ENCODE measurements at regions not wholly inside any gene's neighbourhood (a gene's known extent, or its start where the extent isn't known, plus 50 kb on each side); places are given as distances from the start of the nearest gene placed in this dataset.

- H3K36me3 ChIP-seq, result no peaks in the 10 kb centered on the region
- no peaks in the 10 kb centered on the region for H3K4me1 ChIP-seq
- H3K27ac ChIP-seq, result no peak overlapping the region
- no peak overlapping the region for H3K4me3 ChIP-seq
- TF ChIP-seq, protein P1, sequence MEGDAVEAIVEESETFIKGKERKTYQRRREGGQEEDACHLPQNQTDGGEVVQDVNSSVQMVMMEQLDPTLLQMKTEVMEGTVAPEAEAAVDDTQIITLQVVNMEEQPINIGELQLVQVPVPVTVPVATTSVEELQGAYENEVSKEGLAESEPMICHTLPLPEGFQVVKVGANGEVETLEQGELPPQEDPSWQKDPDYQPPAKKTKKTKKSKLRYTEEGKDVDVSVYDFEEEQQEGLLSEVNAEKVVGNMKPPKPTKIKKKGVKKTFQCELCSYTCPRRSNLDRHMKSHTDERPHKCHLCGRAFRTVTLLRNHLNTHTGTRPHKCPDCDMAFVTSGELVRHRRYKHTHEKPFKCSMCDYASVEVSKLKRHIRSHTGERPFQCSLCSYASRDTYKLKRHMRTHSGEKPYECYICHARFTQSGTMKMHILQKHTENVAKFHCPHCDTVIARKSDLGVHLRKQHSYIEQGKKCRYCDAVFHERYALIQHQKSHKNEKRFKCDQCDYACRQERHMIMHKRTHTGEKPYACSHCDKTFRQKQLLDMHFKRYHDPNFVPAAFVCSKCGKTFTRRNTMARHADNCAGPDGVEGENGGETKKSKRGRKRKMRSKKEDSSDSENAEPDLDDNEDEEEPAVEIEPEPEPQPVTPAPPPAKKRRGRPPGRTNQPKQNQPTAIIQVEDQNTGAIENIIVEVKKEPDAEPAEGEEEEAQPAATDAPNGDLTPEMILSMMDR (IDR thresholded peaks at IDR 0.05), result no peak
- H3K27me3 ChIP-seq, result no peaks in the 10 kb centered on the region
- DNase-seq (ENCODE audit: low spot score), result no peak
- H3K9me3 ChIP-seq, result no peaks in the 10 kb centered on the region
Measured at GRCh38 chr1:80462006-80462405, 1338.7 kb upstream of the ADGRL2 start.

DNA sequence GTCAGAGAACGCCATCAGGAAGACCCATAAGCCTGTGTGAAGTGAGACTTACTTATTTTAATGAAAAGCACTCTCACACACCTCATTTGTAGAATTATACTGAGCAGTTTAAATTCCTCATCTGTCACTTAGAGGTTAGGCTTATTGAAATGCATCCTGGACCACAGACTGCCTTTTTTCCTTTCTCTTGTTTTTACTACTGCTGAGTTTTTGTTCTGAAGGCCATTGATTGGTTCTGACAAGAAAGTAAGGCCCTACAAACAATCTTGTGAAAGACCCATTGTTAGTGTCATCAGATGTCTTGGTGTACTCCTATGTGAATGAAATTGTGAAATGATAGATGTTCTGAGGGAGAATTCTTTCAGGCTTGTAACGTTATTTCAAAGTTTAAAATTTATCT lies 1343.3 kb upstream of the ADGRL2 start:
- no peaks in the 10 kb centered on the region for H3K27me3 ChIP-seq
- H3K9me3 ChIP-seq, result no peaks in the 10 kb centered on the region
- TF ChIP-seq, protein P1 (IDR thresholded peaks at IDR 0.05), result no peak
- no peaks in the 10 kb centered on the region for H3K4me1 ChIP-seq
- H3K4me3 ChIP-seq, result no peak overlapping the region
- no peak for DNase-seq (ENCODE audit: low spot score)
- H3K27ac ChIP-seq, result no peak overlapping the region
- H3K36me3 ChIP-seq, result no peaks in the 10 kb centered on the region

- H3K36me3 ChIP-seq, result no peaks in the 10 kb centered on the region
- no peak for DNase-seq (ENCODE audit: low spot score)
- H3K9me3 ChIP-seq, result no peaks in the 10 kb centered on the region
- no peak overlapping the region for H3K4me3 ChIP-seq
- no peaks in the 10 kb centered on the region for H3K27me3 ChIP-seq
- no peak overlapping the region for H3K27ac ChIP-seq
- TF ChIP-seq, protein P1 (IDR thresholded peaks at IDR 0.05), result no peak
- no peaks in the 10 kb centered on the region for H3K4me1 ChIP-seq
Measured at GRCh38 chr1:80453775-80454174, 1347.0 kb upstream of the ADGRL2 start.

DNA sequence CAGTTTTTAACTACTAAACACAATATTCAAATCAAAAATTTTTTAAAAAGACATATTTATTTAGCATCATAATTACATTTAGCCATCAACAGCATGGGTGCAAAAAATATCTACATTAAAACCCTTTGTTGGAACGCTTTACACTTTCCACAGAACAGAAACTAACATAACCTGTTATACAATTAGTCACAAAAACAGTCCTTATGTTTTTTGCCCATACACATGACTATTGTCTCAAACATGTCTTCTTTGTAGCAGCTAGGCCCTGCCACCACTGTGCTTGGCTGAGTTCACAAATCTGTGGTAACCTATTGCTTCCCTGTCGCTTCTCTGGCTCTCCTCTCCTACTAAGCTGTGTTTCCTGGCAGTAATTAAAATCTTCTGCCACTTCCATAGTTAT lies 1350.0 kb upstream of the ADGRL2 start:
- TF ChIP-seq, protein P1 (IDR thresholded peaks at IDR 0.05), result no peak
- no peak overlapping the region for H3K4me3 ChIP-seq
- no peak for DNase-seq (ENCODE audit: low spot score)
- no peaks in the 10 kb centered on the region for H3K27me3 ChIP-seq
- no peaks in the 10 kb centered on the region for H3K36me3 ChIP-seq
- H3K27ac ChIP-seq, result no peak overlapping the region
- no peaks in the 10 kb centered on the region for H3K9me3 ChIP-seq
- H3K4me1 ChIP-seq, result no peaks in the 10 kb centered on the region

DNA sequence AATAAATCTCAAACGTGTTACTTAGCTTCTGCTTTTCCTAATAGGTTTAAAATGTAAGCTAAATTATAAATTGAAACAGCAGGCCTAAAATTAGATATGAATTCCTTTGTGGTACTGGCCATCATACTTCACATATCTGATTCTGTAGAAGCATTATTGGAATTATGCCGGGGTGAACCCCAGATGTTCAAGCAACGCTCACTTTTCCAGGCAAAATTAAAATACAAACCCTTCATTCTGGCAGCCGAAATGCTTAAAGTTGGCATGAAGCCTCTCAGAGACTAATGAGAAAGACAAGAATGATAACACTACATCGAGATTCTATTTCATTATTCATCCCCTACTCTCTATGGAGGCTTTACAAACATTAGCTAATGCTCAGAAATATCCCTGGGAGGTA lies 1352.7 kb upstream of the ADGRL2 start:
- Histone ChIP-seq H3K4me1 (no peaks in the 10 kb centered on the region), H3K4me3 (no peak overlapping the region)

DNA sequence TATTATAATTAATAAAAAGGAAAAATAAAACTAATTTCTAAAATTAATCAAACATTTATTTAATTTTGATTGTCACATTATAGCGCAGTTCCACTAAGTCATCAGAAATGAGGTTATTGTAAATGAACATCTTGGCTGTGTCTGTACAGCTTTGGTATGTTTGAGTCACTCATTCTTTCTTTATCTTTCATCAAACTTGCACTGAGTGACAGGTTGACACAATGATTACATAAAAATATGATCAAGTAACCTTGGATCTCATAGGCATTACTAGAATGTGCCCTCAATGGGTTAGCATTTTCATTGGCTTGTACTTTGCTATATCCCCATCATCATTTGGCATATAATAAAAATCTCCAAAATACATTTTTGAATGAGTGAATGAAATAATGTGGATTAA lies 1353.2 kb upstream of the ADGRL2 start:
- TF ChIP-seq, protein P1 (IDR thresholded peaks at IDR 0.05), result no peak
- no peak for DNase-seq (ENCODE audit: low spot score)

More for the DNA sequence above, 1352.7 kb upstream of the ADGRL2 start:
- DNase-seq (ENCODE audit: low spot score), result no peak
- TF ChIP-seq, protein P1 (IDR thresholded peaks at IDR 0.05), result no peak
- no peaks in the 10 kb centered on the region for H3K27me3 ChIP-seq
- no peaks in the 10 kb centered on the region for H3K36me3 ChIP-seq
- no peak overlapping the region for H3K27ac ChIP-seq
- no peaks in the 10 kb centered on the region for H3K9me3 ChIP-seq

More for the DNA sequence above, 1353.2 kb upstream of the ADGRL2 start:
- no peaks in the 10 kb centered on the region for H3K4me1 ChIP-seq
- no peaks in the 10 kb centered on the region for H3K27me3 ChIP-seq
- no peaks in the 10 kb centered on the region for H3K9me3 ChIP-seq
- H3K27ac ChIP-seq, result no peak overlapping the region
- no peak overlapping the region for H3K4me3 ChIP-seq
- H3K36me3 ChIP-seq, result no peaks in the 10 kb centered on the region

All from right atrium auricular region (tissue), 2 donors.